Tibial nerve (tissue), 4 donors: ENCODE measurements at regions not wholly inside any gene's neighbourhood (a gene's known extent, or its start where the extent isn't known, plus 50 kb on each side); places are given as distances from the start of the nearest gene placed in this dataset.

Experiments used
- CTCF ChIP-seq, 5 experiments: fragments of 200-600 bp in 3 of 5; fragments of 450-650 bp in 2 of 5; sonication (generic) in 3 of 5; IDR thresholded peaks; one replicate each; pipeline ENCODE4 v1.5.1; 2016 to 2019; ENCODE audit warnings: antibody characterized with exemption in 5 of 5, mild to moderate bottlenecking in 3 of 5, moderate library complexity in 2 of 5
- EP300 ChIP-seq, 2 donors: sonication (generic); formaldehyde crosslinking; IDR thresholded peaks; one replicate each; pipeline ENCODE4 v1.6.1; 2017; ENCODE audit warnings: antibody characterized with exemption in 2 of 2, mild to moderate bottlenecking in 1 of 2
- POLR2A ChIP-seq, 2 donors: fragments of 450-650 bp; IDR thresholded peaks; one replicate each; pipeline ENCODE4 v1.6.1; 2017; ENCODE audit warnings: antibody characterized with exemption in 2 of 2, mild to moderate bottlenecking in 2 of 2, moderate library complexity in 2 of 2

- TF ChIP-seq CTCF (IDR thresholded peaks at IDR 0.05) (no peak), POLR2A (IDR thresholded peaks at IDR 0.05) (no peak), EP300 (IDR thresholded peaks at IDR 0.05) (no peak)
Observed at GRCh38 chr4:173761938-173762337, 231.9 kb upstream of the HAND2 start.
